Cardiac fibroblast (primary cell): ENCODE measurements at regions not wholly inside any gene's neighbourhood (a gene's known extent, or its start where the extent isn't known, plus 50 kb on each side); places are given as distances from the start of the nearest gene placed in this dataset.

Experiments used
- DNase-seq, 2 donors: peaks; one replicate each; pipeline versions ENCODE4 v3.0.0 to v3.0.0-alpha.2; 2010; ENCODE audit warnings: low read depth in 2 of 2
- H3K4me3 ChIP-seq, 2 donors: replicated peaks in 1 of 2; 1 replicate in 1 of 2; 2 replicates in 1 of 2; pipeline ENCODE4 v1.5.1; 2011; ENCODE audit warnings: low read depth in 2 of 2, low read length in 2 of 2, mild to moderate bottlenecking in 2 of 2, moderate library complexity in 1 of 2
- TF ChIP-seq, protein P1 (sequence below): IDR thresholded peaks from one replicate; pipeline ENCODE4 v1.5.1; 2011; ENCODE audit warnings: low read depth, mild to moderate bottlenecking, low read length, inconsistent platforms

DNA sequence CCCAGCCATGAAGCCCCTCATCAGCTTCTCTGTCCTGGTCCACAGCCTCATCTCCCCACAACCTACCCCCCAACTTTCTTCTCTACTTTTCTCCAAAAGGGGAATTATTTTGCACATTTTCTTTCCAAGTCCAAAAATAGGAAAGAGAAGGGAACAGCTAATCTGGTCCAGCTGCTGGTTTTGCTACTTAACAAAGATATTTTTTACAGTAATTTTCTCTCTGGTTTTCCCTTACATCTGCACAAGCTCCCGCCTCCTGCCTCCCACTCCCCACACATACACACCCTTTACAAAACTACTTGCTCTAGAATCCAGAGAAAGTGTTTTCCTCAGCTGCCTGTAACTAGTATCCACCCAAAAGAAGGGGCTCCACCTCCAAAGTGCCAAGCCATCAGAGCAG, 177.2 kb downstream of the POLR2M start:
- TF ChIP-seq, protein P1, sequence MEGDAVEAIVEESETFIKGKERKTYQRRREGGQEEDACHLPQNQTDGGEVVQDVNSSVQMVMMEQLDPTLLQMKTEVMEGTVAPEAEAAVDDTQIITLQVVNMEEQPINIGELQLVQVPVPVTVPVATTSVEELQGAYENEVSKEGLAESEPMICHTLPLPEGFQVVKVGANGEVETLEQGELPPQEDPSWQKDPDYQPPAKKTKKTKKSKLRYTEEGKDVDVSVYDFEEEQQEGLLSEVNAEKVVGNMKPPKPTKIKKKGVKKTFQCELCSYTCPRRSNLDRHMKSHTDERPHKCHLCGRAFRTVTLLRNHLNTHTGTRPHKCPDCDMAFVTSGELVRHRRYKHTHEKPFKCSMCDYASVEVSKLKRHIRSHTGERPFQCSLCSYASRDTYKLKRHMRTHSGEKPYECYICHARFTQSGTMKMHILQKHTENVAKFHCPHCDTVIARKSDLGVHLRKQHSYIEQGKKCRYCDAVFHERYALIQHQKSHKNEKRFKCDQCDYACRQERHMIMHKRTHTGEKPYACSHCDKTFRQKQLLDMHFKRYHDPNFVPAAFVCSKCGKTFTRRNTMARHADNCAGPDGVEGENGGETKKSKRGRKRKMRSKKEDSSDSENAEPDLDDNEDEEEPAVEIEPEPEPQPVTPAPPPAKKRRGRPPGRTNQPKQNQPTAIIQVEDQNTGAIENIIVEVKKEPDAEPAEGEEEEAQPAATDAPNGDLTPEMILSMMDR: no peak
- no peak overlapping the region for H3K4me3 ChIP-seq
- no peak for DNase-seq

DNA sequence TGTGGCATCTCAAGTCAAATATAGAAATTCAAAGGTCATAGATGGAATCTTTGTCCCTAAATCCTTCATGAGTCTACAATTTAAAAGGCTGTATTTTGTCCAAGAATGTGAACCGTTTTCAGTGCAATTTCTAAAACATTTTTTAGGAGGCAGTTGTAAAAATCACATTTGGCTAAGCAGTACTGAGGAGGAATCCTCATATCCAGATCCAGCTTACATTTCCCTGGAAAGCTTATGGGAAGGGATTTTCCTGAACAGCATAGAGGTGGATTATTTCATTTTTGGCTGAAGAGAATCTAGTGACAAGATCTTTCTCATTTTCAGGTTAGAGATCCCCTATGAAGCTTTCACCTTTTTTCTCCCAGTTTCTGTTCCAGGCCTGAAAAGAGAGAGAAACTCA, 178.4 kb downstream of the POLR2M start:
- TF ChIP-seq, protein P1: no peak
- no peak overlapping the region for H3K4me3 ChIP-seq
- DNase-seq: no peak

DNA sequence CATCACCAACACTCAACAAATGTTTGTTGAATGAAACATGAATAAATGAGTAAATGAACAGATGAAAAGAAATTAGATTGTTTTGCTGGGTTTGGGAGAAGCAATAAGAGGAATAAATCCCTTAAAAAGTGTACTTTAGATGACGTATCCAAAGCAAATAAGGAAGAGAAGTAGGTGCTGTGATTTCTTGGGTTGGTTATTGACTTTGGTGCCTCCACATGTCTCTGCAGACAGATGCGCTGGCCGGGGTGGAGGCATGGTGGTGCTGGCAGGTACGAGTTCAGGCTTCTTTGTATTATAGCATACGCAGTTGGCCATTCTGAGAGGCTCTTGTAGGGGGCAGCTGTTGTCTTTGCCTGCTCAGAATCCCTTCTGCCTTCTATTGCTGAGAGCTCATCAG, 178.9 kb downstream of the POLR2M start:
- no peak overlapping the region for H3K4me3 ChIP-seq
- no peak for DNase-seq
- TF ChIP-seq, protein P1: no peak

DNA sequence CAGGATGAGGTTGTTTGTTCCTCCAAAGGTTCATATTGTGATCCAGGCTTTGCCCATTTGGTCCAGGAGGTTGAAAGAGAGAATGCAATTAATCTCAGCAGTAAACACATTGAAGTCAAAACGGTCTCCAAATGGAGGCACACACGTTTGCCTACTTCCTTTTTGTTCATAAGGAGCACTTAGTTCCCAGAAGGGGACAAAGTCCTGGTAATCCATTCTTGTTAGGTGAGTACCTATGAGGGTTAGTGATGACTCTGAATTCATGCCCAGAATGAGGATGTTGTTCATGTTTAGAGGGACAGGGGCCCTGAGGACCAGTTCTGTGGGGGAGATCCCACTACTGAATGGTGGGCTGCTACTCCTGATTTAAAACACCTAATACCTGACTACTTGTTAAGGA, 177.7 kb downstream of the ALDH1A2 start:
- TF ChIP-seq, protein P1: no peak
- H3K4me3 ChIP-seq: no peak overlapping the region
- no peak for DNase-seq

DNA sequence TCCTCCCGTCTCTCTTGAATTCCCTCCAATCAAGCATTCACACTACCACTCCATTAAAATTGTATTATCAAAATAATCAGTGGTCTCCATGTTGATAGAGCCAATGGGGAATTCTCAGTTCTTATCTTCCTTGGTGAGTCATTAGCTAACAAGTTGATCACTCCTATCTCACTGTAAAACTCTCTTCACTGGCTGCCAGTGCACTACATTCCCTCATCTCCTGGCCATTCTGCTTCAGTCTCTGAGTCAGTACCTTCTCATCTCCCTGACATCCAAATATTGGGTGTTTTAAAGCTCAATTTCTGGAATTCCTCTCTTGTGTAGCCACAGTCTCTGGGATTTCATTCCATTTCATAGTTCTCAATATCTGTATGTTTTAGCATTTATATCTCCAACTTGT, 175.2 kb downstream of the ALDH1A2 start:
- TF ChIP-seq, protein P1: no peak
- H3K4me3 ChIP-seq: no peak overlapping the region
- peak; percentile 8 to 21 for DNase-seq

DNA sequence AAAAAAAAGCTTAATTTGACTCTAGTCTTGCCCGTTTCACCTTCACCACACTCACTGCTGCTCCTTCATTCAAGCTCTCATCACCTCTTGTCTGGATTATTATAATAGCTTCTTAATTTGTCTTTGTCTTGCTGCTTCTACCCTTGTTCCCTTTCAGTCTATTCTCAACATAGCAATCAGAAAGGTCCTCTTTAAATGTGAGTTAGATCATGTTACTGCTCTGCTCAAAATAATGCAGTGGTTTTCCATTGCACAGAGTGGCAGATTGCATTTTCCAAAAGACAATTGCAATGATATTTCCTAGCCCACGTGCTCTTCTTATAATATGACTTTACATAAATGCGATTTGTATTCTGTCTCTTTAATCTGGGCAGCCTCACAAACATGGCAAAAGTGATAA, 174.6 kb downstream of the ALDH1A2 start:
- TF ChIP-seq, protein P1: no peak
- H3K4me3 ChIP-seq: no peak overlapping the region
- no peak for DNase-seq

DNA sequence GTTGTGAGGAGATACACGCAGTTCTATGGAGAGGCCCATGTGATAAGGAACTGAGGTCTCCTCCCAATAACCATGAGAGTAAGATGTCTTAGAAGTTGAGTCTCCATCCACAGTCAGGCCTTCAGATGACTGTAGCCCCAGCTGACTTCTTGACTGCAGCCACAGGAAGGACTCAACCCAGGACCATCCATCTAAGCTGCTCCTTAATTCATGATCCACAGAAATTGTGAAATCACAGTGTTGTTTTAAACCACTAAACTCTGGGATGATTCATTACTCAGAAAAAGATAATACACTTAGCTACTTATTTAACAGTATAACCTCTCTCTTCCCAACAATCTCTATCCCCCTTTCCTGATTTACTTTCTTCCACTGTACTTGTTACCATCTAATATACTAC, 173.3 kb downstream of the ALDH1A2 start:
- DNase-seq: peak in 1 of 2 donors; percentile 52
- H3K4me3 ChIP-seq: no peak overlapping the region
- TF ChIP-seq, protein P1: no peak
